ENCODE measurements at regions not wholly inside any gene's neighbourhood (a gene's known extent, or its start where the extent isn't known, plus 50 kb on each side); places are given as distances from the start of the nearest gene placed in this dataset.

- TF ChIP-seq CTCF (IDR thresholded peaks at IDR 0.05) (no peak), POLR2AphosphoS5 (IDR thresholded peaks at IDR 0.05) (no peak), EP300 (IDR thresholded peaks at IDR 0.05) (no peak)
These were observed 218.1 kb downstream of the ERMARD start for GRCh38 chr6:169969372-169970099.

Measured in gastroesophageal sphincter (tissue), 3 donors.